MCF 10A (cell line): ENCODE measurements at regions not wholly inside any gene's neighbourhood (a gene's known extent, or its start where the extent isn't known, plus 50 kb on each side); places are given as distances from the start of the nearest gene placed in this dataset.

Experiments used
- BruUV-seq: library from RNA; stranded (reverse); fragments of 400-500 nt; replicated peaks from 2 replicates; lab custom pipeline; 2021; lab: Mats Ljungman, UMichigan
- CTCF ChIA-PET: fragments of 300-600 bp; sonication (Branson Sonifier 250); formaldehyde crosslinking; extraction: SDS; loops from one replicate; lab custom pipeline; 2021; ENCODE audit warnings: antibody characterized with exemption, inconsistent platforms; lab: Yijun Ruan, JAX
- POLR2A ChIA-PET: fragments of 300-600, 350-650 bp; sonication (Branson Sonifier 250); formaldehyde crosslinking; extraction: SDS; loops from one replicate; lab custom pipeline; 2020; ENCODE audit warnings: antibody characterized with exemption, inconsistent platforms; lab: Yijun Ruan, JAX
- DNase-seq: peaks from one replicate; pipeline ENCODE4 v3.0.0-alpha.2; 2018; ENCODE audit not compliant: unreplicated experiment
- H3K27ac Mint-ChIP-seq: one replicate; pipeline ENCODE4 v1.8.0; 2022; ENCODE audit warnings: mild to moderate bottlenecking, low read depth, mixed read lengths; ENCODE audit not compliant: unreplicated experiment
- H3K27me3 Mint-ChIP-seq: one replicate; pipeline ENCODE4 v1.8.0; 2022; ENCODE audit warnings: mixed read lengths; ENCODE audit not compliant: insufficient read depth, unreplicated experiment
- H3K36me3 Mint-ChIP-seq: one replicate; pipeline ENCODE4 v1.8.0; 2022; ENCODE audit warnings: mild to moderate bottlenecking, moderate library complexity, mixed read lengths; ENCODE audit not compliant: insufficient read depth, unreplicated experiment
- H3K4me1 Mint-ChIP-seq: one replicate; pipeline ENCODE4 v1.8.0; 2022; ENCODE audit warnings: mixed read lengths; ENCODE audit not compliant: insufficient read depth, unreplicated experiment
- H3K4me3 Mint-ChIP-seq: one replicate; pipeline ENCODE4 v1.8.0; 2022; ENCODE audit warnings: mild to moderate bottlenecking, moderate library complexity, mixed read lengths; ENCODE audit not compliant: unreplicated experiment
- H3K9me3 Mint-ChIP-seq: one replicate; pipeline ENCODE4 v1.8.0; 2022; ENCODE audit warnings: mixed read lengths; ENCODE audit not compliant: unreplicated experiment
- CTCF ChIP-seq: fragments of 200-600 bp; IDR thresholded peaks from one replicate; pipeline ENCODE4 v1.8.0; 2022; ENCODE audit warnings: antibody characterized with exemption, mild to moderate bottlenecking; ENCODE audit not compliant: unreplicated experiment
- intact Hi-C: fragments of 100-400 bp; cut with micrococcal nuclease; formaldehyde crosslinking; loops from 2 replicates; pipeline ENCODE4 v1.14.1; 2022

DNA sequence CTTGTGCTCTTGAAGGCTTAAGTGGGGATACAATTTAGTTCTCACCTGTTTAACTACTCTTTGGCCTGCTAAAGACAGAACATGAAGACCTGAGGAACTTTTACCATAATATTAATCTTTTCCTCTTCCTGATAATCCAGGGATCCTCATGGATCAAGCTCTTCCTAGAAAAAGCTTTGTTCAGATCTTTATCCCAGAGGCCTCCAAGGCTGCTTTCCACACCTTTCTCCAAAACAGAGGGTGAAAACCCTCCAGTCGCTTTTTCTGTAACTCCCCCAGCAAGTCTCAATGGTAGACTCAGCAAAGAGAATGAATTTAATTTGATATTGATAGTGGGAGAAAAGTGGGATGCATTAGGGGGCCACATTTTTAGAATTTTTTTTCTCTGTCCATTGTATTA, 203.6 kb downstream of the CGGBP1 start:
- no peaks in the 10 kb centered on the region for H3K27me3 Mint-ChIP-seq
- H3K36me3 Mint-ChIP-seq = no peaks in the 10 kb centered on the region
- peaks cover 11% of the 10 kb centered on the region for H3K4me1 Mint-ChIP-seq
- no peak for DNase-seq
- no peaks in the 10 kb centered on the region for H3K9me3 Mint-ChIP-seq
- H3K27ac Mint-ChIP-seq = no peak overlapping the region
- intact Hi-C loops = no loop called here
- POLR2A ChIA-PET = no interaction called here
- H3K4me3 Mint-ChIP-seq = no peak overlapping the region
- CTCF ChIA-PET = no interaction called here
- no peak for TF ChIP-seq CTCF
- BruUV-seq = no TSS peak

DNA sequence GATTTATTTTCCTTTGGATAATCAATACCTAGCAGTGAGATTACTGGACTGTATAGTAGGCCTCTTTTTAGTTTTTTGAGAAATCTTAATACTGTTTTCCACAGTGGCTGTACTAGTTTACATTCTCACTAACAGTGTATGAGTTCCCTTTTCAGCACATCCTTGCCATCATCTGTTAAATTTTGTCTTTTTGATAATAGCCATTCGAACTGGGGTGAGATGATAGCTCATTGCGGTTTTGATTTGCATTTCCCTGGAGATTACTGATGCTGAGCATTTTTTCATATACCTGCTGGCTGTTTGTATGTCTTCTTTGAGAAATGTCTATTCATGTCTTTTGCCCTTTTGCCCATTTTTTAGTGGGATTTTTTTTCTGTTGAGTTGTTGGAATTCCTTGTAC, 210.8 kb downstream of the CGGBP1 start:
- BruUV-seq = no TSS peak
- no peaks in the 10 kb centered on the region for H3K27me3 Mint-ChIP-seq
- no peak for DNase-seq
- no peak overlapping the region for H3K27ac Mint-ChIP-seq
- no peaks in the 10 kb centered on the region for H3K4me1 Mint-ChIP-seq
- POLR2A ChIA-PET = no interaction called here
- H3K36me3 Mint-ChIP-seq = no peaks in the 10 kb centered on the region
- intact Hi-C loops = no loop called here
- H3K4me3 Mint-ChIP-seq = no peak overlapping the region
- no peaks in the 10 kb centered on the region for H3K9me3 Mint-ChIP-seq
- no peak for TF ChIP-seq CTCF
- CTCF ChIA-PET = interaction anchor here (0.7 kb wide), 1 partner anchor 386 kb away, joined by 3 read pairs; no protein-coding TSS in a partner anchor

GRCh38 chr3:87837076-87837475, 221.7 kb downstream of the CGGBP1 start:
- TF ChIP-seq CTCF = no peak
- Mint-ChIP-seq H3K36me3 (no peaks in the 10 kb centered on the region), H3K9me3 (peaks cover 15% of the 10 kb centered on the region), H3K27ac (no peak overlapping the region), H3K27me3 (no peaks in the 10 kb centered on the region), H3K4me1 (no peaks in the 10 kb centered on the region), H3K4me3 (no peak overlapping the region)
- no TSS peak for BruUV-seq
- POLR2A ChIA-PET = no interaction called here
- DNase-seq = no peak
- CTCF ChIA-PET = no interaction called here
- intact Hi-C loops = no loop called here

DNA sequence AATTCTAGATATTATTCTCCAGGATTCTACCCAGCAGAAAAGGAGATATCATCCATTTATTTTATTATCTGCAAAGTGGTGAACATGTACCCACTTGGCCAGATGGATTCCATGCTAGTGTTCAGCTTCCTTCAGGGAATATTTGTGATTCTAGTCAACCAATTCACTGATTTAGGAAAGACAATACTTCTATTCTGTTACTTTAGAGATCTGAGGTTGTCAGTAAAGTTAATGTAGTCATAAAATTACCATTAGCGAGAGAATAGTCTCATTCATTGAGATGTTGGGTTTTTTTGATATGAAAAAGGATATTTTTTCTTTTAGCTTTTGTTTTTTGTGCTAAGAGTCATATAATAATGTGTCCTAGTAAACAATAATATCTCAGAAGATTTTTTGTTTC, 222.8 kb downstream of the CGGBP1 start:
- Mint-ChIP-seq H3K4me1 (no peaks in the 10 kb centered on the region), H3K4me3 (no peak overlapping the region), H3K9me3 (peaks cover 15% of the 10 kb centered on the region), H3K27ac (no peak overlapping the region), H3K27me3 (no peaks in the 10 kb centered on the region), H3K36me3 (no peaks in the 10 kb centered on the region)
- POLR2A ChIA-PET = no interaction called here
- no peak for DNase-seq
- CTCF ChIA-PET = no interaction called here
- no TSS peak for BruUV-seq
- intact Hi-C loops = no loop called here
- TF ChIP-seq CTCF = no peak
